HG03342 (cell line): ENCODE measurements at regions not wholly inside any gene's neighbourhood (a gene's known extent, or its start where the extent isn't known, plus 50 kb on each side); places are given as distances from the start of the nearest gene placed in this dataset.

ENCODE experiments used
- ATAC-seq: cut with Tn5 transposase; IDR thresholded peaks from one replicate; pipeline ENCODE4 v1.9.1; 2021; ENCODE audit warnings: mild to moderate bottlenecking, moderate library complexity; ENCODE audit not compliant: unreplicated experiment

- ATAC-seq, result no peak
Measured at GRCh38 chr15:89421219-89421618, 75.2 kb downstream of the RHCG start.

- no peak for ATAC-seq
Measured at GRCh38 chr15:89419370-89419984, 76.9 kb downstream of the RHCG start.

GRCh38 chr15:89417206-89417725, 79.1 kb downstream of the RHCG start:
- no peak for ATAC-seq

- ATAC-seq, result peak; percentile 88
Measured at GRCh38 chr15:89416339-89417183, 79.8 kb downstream of the RHCG start.

GRCh38 chr15:89414571-89414970, 79.9 kb upstream of the POLG start:
- ATAC-seq, result no peak

- ATAC-seq, result no peak
Measured at GRCh38 chr15:89413877-89414276, 79.3 kb upstream of the POLG start.

GRCh38 chr15:89412905-89413411, 78.3 kb upstream of the POLG start:
- ATAC-seq, result no peak

- no peak for ATAC-seq
Measured at GRCh38 chr15:89410039-89410435, 75.4 kb upstream of the POLG start.

GRCh38 chr15:89409184-89410038, 74.8 kb upstream of the POLG start:
- ATAC-seq, result no peak

- ATAC-seq, result no peak
Measured at GRCh38 chr15:89408372-89409183, 74.0 kb upstream of the POLG start.

GRCh38 chr15:89406940-89407607, 72.5 kb upstream of the POLG start:
- no peak for ATAC-seq

- no peak for ATAC-seq
Measured at GRCh38 chr15:89406218-89406939, 71.8 kb upstream of the POLG start.

- no peak for ATAC-seq
Measured at GRCh38 chr15:89405494-89405893, 70.9 kb upstream of the POLG start.

- no peak for ATAC-seq
Measured at GRCh38 chr15:89404023-89404422, 69.4 kb upstream of the POLG start.

GRCh38 chr15:89402518-89402805, 67.8 kb upstream of the POLG start:
- no peak for ATAC-seq

- ATAC-seq, result no peak
Measured at GRCh38 chr15:89401631-89402517, 67.2 kb upstream of the POLG start.

GRCh38 chr15:89400782-89401545, 66.3 kb upstream of the POLG start:
- no peak for ATAC-seq
